Activated CD8-positive, alpha-beta memory T cell treated with anti-CD3 and anti-CD28 coated beads, Interleukin-2, amount 50 U/mL, for 4 hours (primary cell): ENCODE measurements at regions not wholly inside any gene's neighbourhood (a gene's known extent, or its start where the extent isn't known, plus 50 kb on each side); places are given as distances from the start of the nearest gene placed in this dataset.

Source experiments
- DNase-seq: peaks from one replicate; pipeline ENCODE4 v3.0.0-alpha.2; 2020

DNA sequence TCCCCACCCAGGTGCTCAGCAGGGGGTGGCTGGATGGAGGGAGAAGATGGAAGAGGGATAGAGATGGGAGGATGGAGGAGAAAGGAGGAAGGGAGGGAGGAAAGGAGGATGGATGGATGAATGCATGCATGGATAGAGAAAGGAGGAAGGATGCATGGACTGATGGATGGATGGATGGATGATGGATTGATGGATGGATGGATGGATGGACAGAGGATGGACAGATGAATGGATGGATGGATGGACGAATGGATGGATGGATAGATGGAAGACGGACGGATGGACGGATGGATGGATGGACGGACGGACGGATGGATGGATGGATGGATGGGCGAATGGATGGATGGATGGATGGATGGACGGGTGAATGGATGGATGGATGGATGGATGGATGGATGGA is 64.1 kb downstream of the NCOR2 start:
- no peak for DNase-seq

DNA sequence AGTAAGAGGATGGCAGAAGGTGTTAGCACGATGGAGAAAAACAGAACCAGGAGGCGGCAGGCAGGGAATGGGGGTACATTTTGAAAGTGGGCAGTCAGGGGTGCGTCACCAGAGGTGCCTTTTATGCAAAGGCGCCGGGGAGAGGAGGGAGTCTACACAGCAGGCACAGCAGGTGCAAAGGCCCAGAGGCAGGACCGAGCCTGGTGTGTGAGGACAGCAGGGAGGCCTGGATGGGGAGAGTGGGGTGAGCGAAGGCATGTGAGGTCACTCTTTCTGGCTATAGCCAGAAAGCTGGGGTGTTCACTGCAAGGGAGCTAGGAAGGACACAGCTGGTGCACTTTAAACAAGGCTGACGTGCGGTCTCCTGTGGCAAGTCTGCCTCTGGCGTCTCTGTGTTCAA is 65.0 kb downstream of the NCOR2 start:
- no peak for DNase-seq

DNA sequence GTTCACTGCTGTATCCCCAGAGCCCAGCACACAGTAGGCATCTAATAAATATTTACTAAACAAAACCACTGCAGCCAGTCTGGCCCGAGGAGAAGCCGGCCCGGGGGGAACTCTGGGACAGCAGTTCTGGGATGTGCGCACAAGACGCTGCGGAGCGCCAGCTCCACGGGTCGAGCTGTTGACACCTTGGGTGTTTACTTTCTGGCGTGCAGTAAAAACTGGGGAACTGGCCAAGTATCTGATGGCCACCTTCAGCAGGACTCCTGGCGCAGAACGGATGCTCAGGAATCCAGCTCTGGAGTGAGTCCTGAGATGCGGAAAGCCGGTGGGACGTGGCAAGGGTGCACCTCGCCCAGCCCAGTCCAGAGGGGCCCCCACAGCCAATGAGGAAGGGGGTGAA is 65.6 kb downstream of the NCOR2 start:
- DNase-seq, result no peak

- DNase-seq, result no peak
Measured at GRCh38 chr12:124501112-124501561, 66.3 kb downstream of the NCOR2 start.

GRCh38 chr12:124499898-124500244 is 67.5 kb downstream of the NCOR2 start:
- DNase-seq, result no peak

DNA sequence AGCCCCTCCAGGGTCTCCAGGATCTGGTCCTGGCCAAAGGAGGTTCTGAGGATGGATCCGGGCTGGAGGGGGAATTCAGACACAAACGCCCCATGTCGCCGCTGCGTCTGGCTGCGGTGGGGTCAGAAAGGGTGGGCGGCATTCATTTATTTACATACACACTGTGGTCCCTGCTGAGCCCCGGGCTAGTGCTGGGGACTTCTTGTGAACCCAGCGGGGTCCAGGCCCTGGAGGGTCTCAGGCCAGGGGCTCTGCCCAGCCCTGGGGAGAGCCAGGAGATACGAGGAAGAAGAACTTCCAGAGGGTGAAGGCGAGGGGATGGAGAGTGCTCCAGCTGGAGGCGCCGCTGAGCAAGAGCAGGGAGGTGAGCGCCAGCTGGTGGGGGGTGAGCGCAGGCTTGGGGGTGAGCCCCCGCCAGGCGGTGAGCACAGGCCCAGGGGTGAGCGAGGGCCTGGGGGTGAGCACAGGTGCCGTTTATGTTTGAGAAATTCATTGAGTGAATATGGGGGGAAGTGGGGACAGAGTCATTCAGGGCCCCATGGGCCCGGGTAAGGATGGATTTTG is 68.1 kb downstream of the NCOR2 start:
- no peak for DNase-seq

DNA sequence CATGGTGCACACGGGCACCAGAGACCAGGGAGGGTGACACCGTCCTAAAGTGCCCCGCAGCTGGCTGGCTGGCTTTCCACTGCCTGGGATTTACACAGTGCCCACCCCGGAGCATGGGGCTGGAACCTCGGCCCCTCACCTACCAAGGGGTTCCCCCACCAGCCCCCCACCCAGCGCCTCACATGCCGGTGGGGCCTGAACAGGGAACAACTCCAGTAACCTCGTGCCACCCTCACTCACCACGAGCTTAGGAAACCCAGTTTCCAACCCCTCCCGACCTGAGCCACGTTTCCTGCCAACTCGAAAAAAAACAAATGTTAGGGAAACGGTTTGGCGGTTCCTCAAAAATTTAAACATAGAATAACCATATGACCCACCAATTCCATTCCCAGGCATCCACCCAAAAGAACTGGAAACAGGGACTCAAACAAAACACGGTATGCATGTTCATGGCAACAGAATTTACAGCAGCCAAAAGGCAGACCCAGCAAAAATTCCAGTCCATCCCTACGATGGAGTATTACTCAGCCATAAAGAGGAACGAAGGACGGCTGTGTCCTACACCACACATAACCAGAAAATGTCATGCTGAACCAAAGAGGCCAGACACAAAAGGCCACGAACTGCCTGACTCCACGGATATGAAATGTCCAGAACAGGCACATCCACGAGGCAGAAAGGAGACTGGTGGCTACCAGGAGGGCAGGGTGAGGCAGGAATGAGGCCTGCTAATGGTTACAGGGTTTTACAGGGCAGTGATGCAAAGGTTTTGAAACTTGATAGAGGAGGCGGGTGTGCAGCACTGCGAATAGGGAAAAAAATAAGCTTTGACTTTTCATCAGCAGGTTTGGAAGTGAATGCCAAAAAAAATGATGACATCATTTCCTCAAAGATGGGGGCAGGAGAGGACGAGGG is 68.9 kb downstream of the NCOR2 start:
- no peak for DNase-seq

DNA sequence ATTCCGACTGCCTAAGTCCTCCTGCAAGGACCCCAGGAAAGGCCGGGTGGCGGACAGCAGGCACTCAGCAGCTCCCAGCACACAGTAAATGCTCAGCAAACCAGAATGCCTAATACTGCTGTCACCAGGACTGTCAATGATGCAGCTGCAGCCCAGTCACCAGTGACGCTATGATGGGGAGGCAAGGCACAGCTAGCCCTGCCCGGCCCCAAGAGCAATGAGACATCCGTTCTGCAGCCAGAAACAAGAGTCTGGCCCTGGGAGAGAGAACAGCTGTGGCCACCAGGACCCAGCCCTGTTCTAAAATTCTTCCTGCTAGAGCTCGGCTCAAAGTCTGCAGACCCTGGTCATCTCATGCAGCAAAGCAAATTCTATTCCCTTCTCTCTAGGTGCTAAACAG is 69.8 kb downstream of the NCOR2 start:
- no peak for DNase-seq

DNA sequence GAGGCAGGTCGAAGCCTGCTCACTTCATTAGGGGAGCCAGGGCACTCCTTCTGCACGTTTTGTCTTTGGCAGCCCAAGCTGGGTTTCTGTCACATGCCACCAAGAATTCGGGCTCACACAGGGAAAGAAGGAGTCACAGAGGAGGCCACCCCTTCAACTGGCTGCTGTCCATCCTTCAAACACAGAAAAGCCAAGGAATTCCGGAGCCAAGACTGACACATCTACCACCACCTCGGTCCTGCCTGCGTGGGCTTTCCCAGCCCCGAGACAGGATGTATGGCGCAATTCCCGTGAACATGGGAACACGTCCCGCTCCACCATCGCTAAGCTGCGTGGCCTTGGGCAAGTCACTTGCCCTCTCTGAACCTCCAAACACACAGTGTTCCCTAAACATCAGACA is 70.4 kb downstream of the NCOR2 start:
- no peak for DNase-seq

DNA sequence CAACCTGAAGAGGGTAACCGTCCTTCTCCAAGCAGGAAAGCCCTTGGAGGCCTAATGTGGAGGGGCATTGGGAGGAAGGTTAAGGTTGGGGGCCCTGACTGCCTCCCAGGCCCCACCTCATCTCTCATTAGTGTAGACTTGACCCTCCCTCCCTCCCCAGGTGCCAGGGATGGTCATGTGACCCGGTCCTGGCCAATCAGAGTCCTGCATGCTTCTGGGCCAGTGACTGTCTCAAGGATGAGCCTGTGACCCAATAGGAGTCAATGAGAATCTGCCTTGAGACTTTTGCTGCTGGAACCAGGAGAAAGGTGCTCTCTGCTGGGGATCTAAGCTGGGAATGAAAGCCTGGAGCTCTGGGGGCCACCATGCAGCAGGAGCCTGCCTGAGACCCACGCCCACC is 70.8 kb downstream of the NCOR2 start:
- no peak for DNase-seq

- DNase-seq, result no peak
Measured at GRCh38 chr12:124495194-124495983, 72.0 kb downstream of the NCOR2 start.

DNA sequence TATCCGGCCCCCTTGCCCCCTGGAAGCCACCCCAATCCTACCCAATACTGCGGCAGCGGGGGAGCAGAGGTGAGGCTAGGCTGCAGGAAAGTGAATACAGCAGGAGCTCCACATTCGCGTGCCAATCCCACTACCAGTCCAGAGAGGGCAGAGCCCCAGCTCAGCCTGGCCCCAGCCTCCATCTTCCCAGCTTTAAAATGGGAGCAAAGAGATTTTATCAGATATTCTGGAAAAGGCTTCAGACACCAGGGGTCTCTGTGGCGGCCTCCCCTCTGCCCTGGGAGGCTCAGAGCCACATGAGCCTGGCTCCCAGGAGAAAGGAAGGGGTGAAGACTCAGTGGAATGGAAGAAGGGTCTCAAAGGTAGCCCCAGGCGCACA is 72.7 kb downstream of the NCOR2 start:
- no peak for DNase-seq

- peak; percentile 29 for DNase-seq
Measured at GRCh38 chr12:124493809-124494750, 73.3 kb downstream of the NCOR2 start.

- DNase-seq, result no peak
Measured at GRCh38 chr12:124492879-124493808, 74.3 kb downstream of the NCOR2 start.

DNA sequence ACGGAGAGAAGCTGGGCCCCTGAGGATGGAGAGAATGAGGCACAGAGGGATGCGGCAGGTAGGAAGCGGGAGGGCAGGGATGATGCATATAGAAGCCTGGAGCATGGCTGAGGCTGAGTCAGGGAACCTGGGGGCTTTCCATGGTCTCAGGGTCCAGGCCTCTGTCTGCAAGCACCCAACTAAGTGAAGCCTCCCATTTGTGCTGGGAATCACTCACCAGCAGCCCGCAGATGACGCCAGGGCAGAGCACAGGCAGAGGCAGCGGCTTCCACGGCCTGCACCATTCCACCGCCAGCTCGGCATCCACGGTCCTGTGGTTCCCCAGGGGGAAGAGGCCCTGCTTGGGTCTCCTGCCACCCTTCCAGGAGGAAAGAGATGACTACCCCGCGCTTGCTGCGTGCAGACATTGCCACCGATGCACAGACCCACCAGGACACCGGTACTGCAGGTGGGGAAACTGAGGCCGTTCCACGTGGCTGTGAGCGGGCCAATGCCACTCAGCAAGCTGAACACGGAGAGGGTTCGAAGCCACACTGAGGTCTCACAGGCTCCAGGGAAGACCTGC is 75.5 kb downstream of the NCOR2 start:
- no peak for DNase-seq

- DNase-seq, result no peak
Measured at GRCh38 chr12:124491310-124491709, 76.1 kb downstream of the NCOR2 start.

- no peak for DNase-seq
Measured at GRCh38 chr12:124490584-124491305, 76.7 kb downstream of the NCOR2 start.

- no peak for DNase-seq
Measured at GRCh38 chr12:124489915-124490583, 77.4 kb downstream of the NCOR2 start.

DNA sequence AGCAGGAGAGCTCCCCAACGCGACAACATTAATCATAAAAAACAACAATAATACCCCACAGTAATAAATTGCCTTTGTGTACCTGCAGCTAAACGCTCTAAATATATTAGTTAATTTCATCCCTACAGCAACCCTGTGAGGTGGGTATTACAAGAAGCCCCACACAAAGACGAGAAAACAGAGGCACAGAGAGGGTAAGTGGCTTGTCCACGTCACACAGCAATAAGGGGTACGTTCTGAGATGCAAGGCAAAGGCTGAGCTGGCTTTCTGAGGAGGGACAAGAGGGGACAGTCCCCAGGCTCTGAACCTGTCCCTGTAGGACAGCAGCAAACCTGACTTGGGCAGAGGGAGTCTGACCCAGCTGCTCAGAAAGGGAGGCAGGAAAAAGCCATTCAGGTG is 78.2 kb downstream of the NCOR2 start:
- no peak for DNase-seq

DNA sequence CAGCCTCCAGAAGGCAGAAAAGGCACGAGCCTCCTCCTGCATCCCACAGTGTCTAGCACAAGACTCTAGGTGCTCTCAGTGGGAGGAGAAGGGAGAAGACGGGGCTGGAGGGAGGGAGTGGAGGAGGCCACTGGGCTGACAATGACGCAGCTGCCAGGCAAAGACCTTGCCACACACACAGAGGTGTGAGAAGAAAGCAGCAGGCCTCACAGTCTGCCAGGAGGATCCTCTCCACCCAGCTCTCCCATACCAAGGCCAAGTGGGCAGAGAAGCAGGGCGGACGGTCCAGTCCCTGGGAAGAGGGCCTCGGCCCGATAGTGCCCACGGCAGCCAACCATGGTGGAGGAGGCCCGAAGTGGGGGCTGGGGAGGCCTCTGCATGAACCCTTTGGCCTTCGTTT is 78.9 kb downstream of the NCOR2 start:
- DNase-seq, result no peak
